H1 (cell line): ENCODE measurements at regions not wholly inside any gene's neighbourhood (a gene's known extent, or its start where the extent isn't known, plus 50 kb on each side); places are given as distances from the start of the nearest gene placed in this dataset.

ENCODE experiments used
- CREB1 ChIP-seq: IDR thresholded peaks from 2 replicates; pipeline ENCODE4 v1.6.1; 2012; ENCODE audit warnings: inconsistent platforms
- HDAC6 ChIP-seq: IDR thresholded peaks from one replicate; pipeline ENCODE4 v1.7.1; 2012; ENCODE audit warnings: low read depth, mild to moderate bottlenecking, inconsistent platforms, low read length, moderate library complexity
- KDM5A ChIP-seq: fragments of 200-600 bp; IDR thresholded peaks from 2 replicates; pipeline ENCODE4 v1.7.1; 2012; ENCODE audit warnings: mild to moderate bottlenecking, low read length, inconsistent platforms, mixed read lengths
- PHF8 ChIP-seq: fragments of 200-600 bp; sonication (generic); conservative IDR thresholded peaks from 2 replicates; pipeline ENCODE4 v1.7.1; 2012; ENCODE audit warnings: low read depth, mild to moderate bottlenecking, inconsistent platforms, low read length, moderate library complexity
- POLR2A ChIP-seq, 2 experiments: IDR thresholded peaks; 1 replicate in 1 of 2; 2 replicates in 1 of 2; pipeline ENCODE4 v1.6.1; 2011; ENCODE audit warnings: low read depth in 2 of 2, low read length in 2 of 2, mild to moderate bottlenecking in 2 of 2; ENCODE audit errors: control extremely low read depth in 1 of 2
- TF ChIP-seq, protein P1 (sequence below): fragments of 300-600 bp; sonication (generic); IDR thresholded peaks from 2 replicates; pipeline ENCODE4 v1.7.1; 2012; ENCODE audit warnings: low read length, moderate library complexity, mild to moderate bottlenecking, inconsistent platforms; ENCODE audit not compliant: insufficient replicate concordance
- TF ChIP-seq, protein P2 (sequence below): IDR thresholded peaks from 2 replicates; pipeline ENCODE4 v1.6.1; 2012; ENCODE audit warnings: inconsistent platforms

- TF ChIP-seq, protein P1, sequence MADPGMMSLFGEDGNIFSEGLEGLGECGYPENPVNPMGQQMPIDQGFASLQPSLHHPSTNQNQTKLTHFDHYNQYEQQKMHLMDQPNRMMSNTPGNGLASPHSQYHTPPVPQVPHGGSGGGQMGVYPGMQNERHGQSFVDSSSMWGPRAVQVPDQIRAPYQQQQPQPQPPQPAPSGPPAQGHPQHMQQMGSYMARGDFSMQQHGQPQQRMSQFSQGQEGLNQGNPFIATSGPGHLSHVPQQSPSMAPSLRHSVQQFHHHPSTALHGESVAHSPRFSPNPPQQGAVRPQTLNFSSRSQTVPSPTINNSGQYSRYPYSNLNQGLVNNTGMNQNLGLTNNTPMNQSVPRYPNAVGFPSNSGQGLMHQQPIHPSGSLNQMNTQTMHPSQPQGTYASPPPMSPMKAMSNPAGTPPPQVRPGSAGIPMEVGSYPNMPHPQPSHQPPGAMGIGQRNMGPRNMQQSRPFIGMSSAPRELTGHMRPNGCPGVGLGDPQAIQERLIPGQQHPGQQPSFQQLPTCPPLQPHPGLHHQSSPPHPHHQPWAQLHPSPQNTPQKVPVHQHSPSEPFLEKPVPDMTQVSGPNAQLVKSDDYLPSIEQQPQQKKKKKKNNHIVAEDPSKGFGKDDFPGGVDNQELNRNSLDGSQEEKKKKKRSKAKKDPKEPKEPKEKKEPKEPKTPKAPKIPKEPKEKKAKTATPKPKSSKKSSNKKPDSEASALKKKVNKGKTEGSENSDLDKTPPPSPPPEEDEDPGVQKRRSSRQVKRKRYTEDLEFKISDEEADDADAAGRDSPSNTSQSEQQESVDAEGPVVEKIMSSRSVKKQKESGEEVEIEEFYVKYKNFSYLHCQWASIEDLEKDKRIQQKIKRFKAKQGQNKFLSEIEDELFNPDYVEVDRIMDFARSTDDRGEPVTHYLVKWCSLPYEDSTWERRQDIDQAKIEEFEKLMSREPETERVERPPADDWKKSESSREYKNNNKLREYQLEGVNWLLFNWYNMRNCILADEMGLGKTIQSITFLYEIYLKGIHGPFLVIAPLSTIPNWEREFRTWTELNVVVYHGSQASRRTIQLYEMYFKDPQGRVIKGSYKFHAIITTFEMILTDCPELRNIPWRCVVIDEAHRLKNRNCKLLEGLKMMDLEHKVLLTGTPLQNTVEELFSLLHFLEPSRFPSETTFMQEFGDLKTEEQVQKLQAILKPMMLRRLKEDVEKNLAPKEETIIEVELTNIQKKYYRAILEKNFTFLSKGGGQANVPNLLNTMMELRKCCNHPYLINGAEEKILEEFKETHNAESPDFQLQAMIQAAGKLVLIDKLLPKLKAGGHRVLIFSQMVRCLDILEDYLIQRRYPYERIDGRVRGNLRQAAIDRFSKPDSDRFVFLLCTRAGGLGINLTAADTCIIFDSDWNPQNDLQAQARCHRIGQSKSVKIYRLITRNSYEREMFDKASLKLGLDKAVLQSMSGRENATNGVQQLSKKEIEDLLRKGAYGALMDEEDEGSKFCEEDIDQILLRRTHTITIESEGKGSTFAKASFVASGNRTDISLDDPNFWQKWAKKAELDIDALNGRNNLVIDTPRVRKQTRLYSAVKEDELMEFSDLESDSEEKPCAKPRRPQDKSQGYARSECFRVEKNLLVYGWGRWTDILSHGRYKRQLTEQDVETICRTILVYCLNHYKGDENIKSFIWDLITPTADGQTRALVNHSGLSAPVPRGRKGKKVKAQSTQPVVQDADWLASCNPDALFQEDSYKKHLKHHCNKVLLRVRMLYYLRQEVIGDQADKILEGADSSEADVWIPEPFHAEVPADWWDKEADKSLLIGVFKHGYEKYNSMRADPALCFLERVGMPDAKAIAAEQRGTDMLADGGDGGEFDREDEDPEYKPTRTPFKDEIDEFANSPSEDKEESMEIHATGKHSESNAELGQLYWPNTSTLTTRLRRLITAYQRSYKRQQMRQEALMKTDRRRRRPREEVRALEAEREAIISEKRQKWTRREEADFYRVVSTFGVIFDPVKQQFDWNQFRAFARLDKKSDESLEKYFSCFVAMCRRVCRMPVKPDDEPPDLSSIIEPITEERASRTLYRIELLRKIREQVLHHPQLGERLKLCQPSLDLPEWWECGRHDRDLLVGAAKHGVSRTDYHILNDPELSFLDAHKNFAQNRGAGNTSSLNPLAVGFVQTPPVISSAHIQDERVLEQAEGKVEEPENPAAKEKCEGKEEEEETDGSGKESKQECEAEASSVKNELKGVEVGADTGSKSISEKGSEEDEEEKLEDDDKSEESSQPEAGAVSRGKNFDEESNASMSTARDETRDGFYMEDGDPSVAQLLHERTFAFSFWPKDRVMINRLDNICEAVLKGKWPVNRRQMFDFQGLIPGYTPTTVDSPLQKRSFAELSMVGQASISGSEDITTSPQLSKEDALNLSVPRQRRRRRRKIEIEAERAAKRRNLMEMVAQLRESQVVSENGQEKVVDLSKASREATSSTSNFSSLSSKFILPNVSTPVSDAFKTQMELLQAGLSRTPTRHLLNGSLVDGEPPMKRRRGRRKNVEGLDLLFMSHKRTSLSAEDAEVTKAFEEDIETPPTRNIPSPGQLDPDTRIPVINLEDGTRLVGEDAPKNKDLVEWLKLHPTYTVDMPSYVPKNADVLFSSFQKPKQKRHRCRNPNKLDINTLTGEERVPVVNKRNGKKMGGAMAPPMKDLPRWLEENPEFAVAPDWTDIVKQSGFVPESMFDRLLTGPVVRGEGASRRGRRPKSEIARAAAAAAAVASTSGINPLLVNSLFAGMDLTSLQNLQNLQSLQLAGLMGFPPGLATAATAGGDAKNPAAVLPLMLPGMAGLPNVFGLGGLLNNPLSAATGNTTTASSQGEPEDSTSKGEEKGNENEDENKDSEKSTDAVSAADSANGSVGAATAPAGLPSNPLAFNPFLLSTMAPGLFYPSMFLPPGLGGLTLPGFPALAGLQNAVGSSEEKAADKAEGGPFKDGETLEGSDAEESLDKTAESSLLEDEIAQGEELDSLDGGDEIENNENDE: no peak
- TF ChIP-seq HDAC6: no peak
- no peak for TF ChIP-seq CREB1
- no peak for TF ChIP-seq POLR2A (IDR thresholded peaks at IDR 0.05; ENCODE audit: control extremely low read depth in 1 of 2, low read depth in 2 of 2, low read length in 2 of 2)
- no peak for TF ChIP-seq PHF8
- TF ChIP-seq KDM5A: no peak
- TF ChIP-seq, protein P2, sequence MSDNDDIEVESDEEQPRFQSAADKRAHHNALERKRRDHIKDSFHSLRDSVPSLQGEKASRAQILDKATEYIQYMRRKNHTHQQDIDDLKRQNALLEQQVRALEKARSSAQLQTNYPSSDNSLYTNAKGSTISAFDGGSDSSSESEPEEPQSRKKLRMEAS: no peak
- TF ChIP-seq, all 59 proteins: peak for 0
Measured at GRCh38 chr9:1274334-1274733, 224.2 kb downstream of the DMRT2 start (continued).
